ENCODE measurements at regions not wholly inside any gene's neighbourhood (a gene's known extent, or its start where the extent isn't known, plus 50 kb on each side); places are given as distances from the start of the nearest gene placed in this dataset.

- Histone ChIP-seq H3K27ac (ENCODE audit: low read depth, low read length, poor library complexity, severe bottlenecking) (no peak overlapping the region), H3K9me2 (ENCODE audit: low read depth, low read length) (no peaks in the 10 kb centered on the region), H3F3A (ENCODE audit: insufficient read depth, low read length) (no peaks in the 10 kb centered on the region), H2AFZ (ENCODE audit: low read length) (no peak overlapping the region), H3K4me3 (ENCODE audit: low read depth, low read length, poor library complexity, severe bottlenecking) (no peak overlapping the region), H3K79me2 (ENCODE audit: insufficient read depth, low read length) (no peaks in the 10 kb centered on the region), H3K4me1 (ENCODE audit: insufficient read depth, low read length, severe bottlenecking) (no peaks in the 10 kb centered on the region), H3K4me2 (ENCODE audit: low read length) (no peak overlapping the region), H3K36me3 (ENCODE audit: insufficient read depth, low read length) (no peaks in the 10 kb centered on the region), H3K9me3 (ENCODE audit: low read length) (no peaks in the 10 kb centered on the region), H3K9ac (ENCODE audit: low read length) (no peak overlapping the region), H4K20me1 (ENCODE audit: insufficient read depth, low read length) (no peaks in the 10 kb centered on the region), H3K27me3 (ENCODE audit: insufficient read depth, low read length) (no peaks in the 10 kb centered on the region)
- TF ChIP-seq EZH2 (IDR thresholded peaks at IDR 0.05; ENCODE audit: borderline replicate concordance, low read length) (no peak), CTCF (IDR thresholded peaks at IDR 0.05; ENCODE audit: low read length) (no peak)
Observed at GRCh38 chr1:56183151-56183550, 396.2 kb downstream of the PLPP3 start.

- H3K27me3 ChIP-seq (ENCODE audit: insufficient read depth, low read length): no peaks in the 10 kb centered on the region
- H3K36me3 ChIP-seq (ENCODE audit: insufficient read depth, low read length): no peaks in the 10 kb centered on the region
- H3K4me3 ChIP-seq (ENCODE audit: low read depth, low read length, poor library complexity, severe bottlenecking): no peak overlapping the region
- no peak for TF ChIP-seq EZH2 (IDR thresholded peaks at IDR 0.05; ENCODE audit: borderline replicate concordance, low read length)
- no peak for TF ChIP-seq CTCF (IDR thresholded peaks at IDR 0.05; ENCODE audit: low read length)
- H3K4me2 ChIP-seq (ENCODE audit: low read length): no peak overlapping the region
- H3K4me1 ChIP-seq (ENCODE audit: insufficient read depth, low read length, severe bottlenecking): no peaks in the 10 kb centered on the region
- no peaks in the 10 kb centered on the region for H3F3A ChIP-seq (ENCODE audit: insufficient read depth, low read length)
- no peak overlapping the region for H3K27ac ChIP-seq (ENCODE audit: low read depth, low read length, poor library complexity, severe bottlenecking)
- no peaks in the 10 kb centered on the region for H3K9me3 ChIP-seq (ENCODE audit: low read length)
- no peak overlapping the region for H3K9ac ChIP-seq (ENCODE audit: low read length)
- H4K20me1 ChIP-seq (ENCODE audit: insufficient read depth, low read length): no peaks in the 10 kb centered on the region
- H3K9me2 ChIP-seq (ENCODE audit: low read depth, low read length): no peaks in the 10 kb centered on the region
- H3K79me2 ChIP-seq (ENCODE audit: insufficient read depth, low read length): no peaks in the 10 kb centered on the region
- H2AFZ ChIP-seq (ENCODE audit: low read length): no peak overlapping the region
Observed at GRCh38 chr1:56180520-56181190, 398.7 kb downstream of the PLPP3 start.

DNA sequence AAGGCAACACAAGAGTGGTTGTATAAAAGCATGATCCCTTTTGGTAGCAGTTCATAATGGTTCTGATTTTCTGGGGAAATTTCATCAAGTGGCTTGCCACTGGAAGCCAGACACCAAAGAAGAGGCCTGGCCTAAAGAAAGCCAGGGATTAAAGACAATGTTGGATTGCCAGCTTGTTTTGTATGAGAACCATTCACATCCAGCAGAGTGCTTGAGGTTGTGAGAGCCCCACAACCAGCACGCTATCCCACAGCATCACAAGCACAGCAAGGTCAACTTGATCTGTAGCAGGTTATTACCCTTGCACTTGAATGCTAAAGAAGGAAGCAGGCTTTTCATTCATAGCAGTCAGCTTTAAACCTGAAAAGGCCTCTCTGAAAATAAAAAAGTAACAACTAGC, 399.8 kb downstream of the PLPP3 start:
- Histone ChIP-seq H3K9ac (ENCODE audit: low read length) (no peak overlapping the region), H3K4me1 (ENCODE audit: insufficient read depth, low read length, severe bottlenecking) (no peaks in the 10 kb centered on the region), H3K79me2 (ENCODE audit: insufficient read depth, low read length) (no peaks in the 10 kb centered on the region), H3F3A (ENCODE audit: insufficient read depth, low read length) (no peaks in the 10 kb centered on the region), H3K27ac (ENCODE audit: low read depth, low read length, poor library complexity, severe bottlenecking) (no peak overlapping the region), H4K20me1 (ENCODE audit: insufficient read depth, low read length) (no peaks in the 10 kb centered on the region), H3K4me3 (ENCODE audit: low read depth, low read length, poor library complexity, severe bottlenecking) (no peak overlapping the region), H3K4me2 (ENCODE audit: low read length) (no peak overlapping the region), H3K27me3 (ENCODE audit: insufficient read depth, low read length) (no peaks in the 10 kb centered on the region), H3K36me3 (ENCODE audit: insufficient read depth, low read length) (no peaks in the 10 kb centered on the region), H3K9me3 (ENCODE audit: low read length) (no peaks in the 10 kb centered on the region), H3K9me2 (ENCODE audit: low read depth, low read length) (no peaks in the 10 kb centered on the region), H2AFZ (ENCODE audit: low read length) (no peak overlapping the region)
- TF ChIP-seq CTCF (IDR thresholded peaks at IDR 0.05; ENCODE audit: low read length) (no peak), EZH2 (IDR thresholded peaks at IDR 0.05; ENCODE audit: borderline replicate concordance, low read length) (no peak)
